Mesenchymal stem cell (in vitro differentiated cells and primary cell): ENCODE measurements at regions not wholly inside any gene's neighbourhood (a gene's known extent, or its start where the extent isn't known, plus 50 kb on each side); places are given as distances from the start of the nearest gene placed in this dataset.
"Not testable (repeated sequence)": the region's sequence is repeated elsewhere in the genome, so short reads cannot be mapped to it uniquely, and the experiment has no call there.

Experiments used
- DNase-seq: peaks from one replicate; pipeline ENCODE4 v3.0.0-alpha.2; 2013
- H2AFZ ChIP-seq: one replicate; pipeline ENCODE4 v1.6.1; 2013; ENCODE audit warnings: low read depth, mild to moderate bottlenecking, control low read depth, inconsistent platforms, low read length, moderate library complexity
- H2AK5ac ChIP-seq: 2 replicates; pipeline ENCODE4 v1.6.1; 2013; ENCODE audit warnings: low read length, moderate library complexity, mild to moderate bottlenecking, inconsistent platforms; ENCODE audit not compliant: severe bottlenecking
- H2BK120ac ChIP-seq: one replicate; pipeline ENCODE4 v1.6.1; 2013; ENCODE audit warnings: low read depth, mild to moderate bottlenecking, inconsistent platforms, low read length, moderate library complexity
- H2BK12ac ChIP-seq, 2 experiments: one replicate each; pipeline ENCODE4 v1.6.1; 2013; ENCODE audit warnings: inconsistent platforms in 2 of 2, low read length in 2 of 2, mild to moderate bottlenecking in 2 of 2, moderate library complexity in 2 of 2, control low read depth in 1 of 2
- H2BK15ac ChIP-seq: one replicate; pipeline ENCODE4 v1.6.1; 2013; ENCODE audit warnings: mild to moderate bottlenecking, low read depth, inconsistent platforms; ENCODE audit not compliant: poor library complexity, severe bottlenecking
- H2BK5ac ChIP-seq: 2 replicates; pipeline ENCODE4 v1.6.1; 2013; ENCODE audit warnings: low read depth, mild to moderate bottlenecking, low read length, control low read depth, inconsistent platforms; ENCODE audit not compliant: poor library complexity, severe bottlenecking
- H3K14ac ChIP-seq, 2 experiments: one replicate each; pipeline ENCODE4 v1.6.1; 2013; ENCODE audit warnings: inconsistent platforms in 2 of 2, low read length in 2 of 2, control low read depth in 1 of 2, mild to moderate bottlenecking in 1 of 2, moderate library complexity in 1 of 2
- H3K18ac ChIP-seq, 2 experiments: one replicate each; pipeline ENCODE4 v1.6.1; 2013; ENCODE audit warnings: inconsistent platforms in 2 of 2, low read length in 2 of 2, control low read depth in 1 of 2, low read depth in 1 of 2, mild to moderate bottlenecking in 1 of 2
- H3K23ac ChIP-seq, 2 experiments: one replicate each; pipeline ENCODE4 v1.6.1; 2013; ENCODE audit warnings: inconsistent platforms in 2 of 2, low read length in 2 of 2, mild to moderate bottlenecking in 2 of 2, moderate library complexity in 2 of 2, control low read depth in 1 of 2
- H3K27ac ChIP-seq: 2 replicates; pipeline ENCODE4 v1.5.1; 2013; ENCODE audit warnings: mild to moderate bottlenecking, moderate library complexity, low read length, control low read depth, inconsistent platforms; ENCODE audit not compliant: poor library complexity, severe bottlenecking
- H3K27me3 ChIP-seq, 2 experiments: 2 replicates each; pipeline versions ENCODE4 v1.6.1 to v1.7.0; 2013; ENCODE audit warnings: low read length in 2 of 2, mild to moderate bottlenecking in 2 of 2, moderate library complexity in 2 of 2, control low read depth in 1 of 2, inconsistent platforms in 1 of 2; ENCODE audit not compliant: control insufficient read depth in 1 of 2, insufficient read depth in 1 of 2
- H3K36me3 ChIP-seq, 2 experiments: 2 replicates each; pipeline versions ENCODE4 v1.6.1 to v1.7.0; 2013; ENCODE audit warnings: low read length in 2 of 2, control low read depth in 1 of 2, inconsistent platforms in 1 of 2, low read depth in 1 of 2, mild to moderate bottlenecking in 1 of 2; ENCODE audit not compliant: insufficient read depth in 2 of 2, control insufficient read depth in 1 of 2
- H3K4ac ChIP-seq, 2 experiments: one replicate each; pipeline ENCODE4 v1.6.1; 2013; ENCODE audit warnings: inconsistent platforms in 2 of 2, low read length in 2 of 2, mild to moderate bottlenecking in 2 of 2, moderate library complexity in 2 of 2, control low read depth in 1 of 2, low read depth in 1 of 2
- H3K4me1 ChIP-seq: 2 replicates; pipeline ENCODE4 v1.6.1; 2013; ENCODE audit warnings: low read depth, low read length, control low read depth; ENCODE audit not compliant: control insufficient read depth, insufficient read depth
- H3K4me2 ChIP-seq: 2 replicates; pipeline ENCODE4 v1.6.1; 2013; ENCODE audit warnings: low read length, mild to moderate bottlenecking, inconsistent platforms; ENCODE audit not compliant: poor library complexity, severe bottlenecking
- H3K4me3 ChIP-seq, 2 experiments: 2 replicates each; pipeline versions ENCODE4 v1.5.1 to v1.7.0; 2013; ENCODE audit warnings: low read length in 2 of 2, mild to moderate bottlenecking in 2 of 2, control low read depth in 1 of 2, low read depth in 1 of 2; ENCODE audit not compliant: insufficient read depth in 1 of 2
- H3K79me1 ChIP-seq: replicated peaks from 2 replicates; pipeline ENCODE4 v1.6.1; 2013; ENCODE audit warnings: mild to moderate bottlenecking, control low read depth, low read length, inconsistent platforms; ENCODE audit not compliant: poor library complexity, severe bottlenecking
- H3K9ac ChIP-seq: 2 replicates; pipeline ENCODE4 v1.7.0; 2013; ENCODE audit warnings: mild to moderate bottlenecking, low read length, moderate library complexity
- H3K9me3 ChIP-seq: 2 replicates; pipeline ENCODE4 v1.7.0; 2013; ENCODE audit warnings: mild to moderate bottlenecking, low read length; ENCODE audit not compliant: control insufficient read depth
- H4K8ac ChIP-seq: one replicate; pipeline ENCODE4 v1.6.1; 2013; ENCODE audit warnings: inconsistent platforms, mild to moderate bottlenecking, low read length, moderate library complexity
- H4K91ac ChIP-seq: one replicate; pipeline ENCODE4 v1.6.1; 2013; ENCODE audit warnings: mild to moderate bottlenecking, low read length, inconsistent platforms
- WGBS: methylation state at CpG from one replicate; pipeline ENCODE4 v1.1.7; 2013; ENCODE audit warnings: mixed read lengths; 5-methylcytosine and 5-hydroxymethylcytosine counted together

DNA sequence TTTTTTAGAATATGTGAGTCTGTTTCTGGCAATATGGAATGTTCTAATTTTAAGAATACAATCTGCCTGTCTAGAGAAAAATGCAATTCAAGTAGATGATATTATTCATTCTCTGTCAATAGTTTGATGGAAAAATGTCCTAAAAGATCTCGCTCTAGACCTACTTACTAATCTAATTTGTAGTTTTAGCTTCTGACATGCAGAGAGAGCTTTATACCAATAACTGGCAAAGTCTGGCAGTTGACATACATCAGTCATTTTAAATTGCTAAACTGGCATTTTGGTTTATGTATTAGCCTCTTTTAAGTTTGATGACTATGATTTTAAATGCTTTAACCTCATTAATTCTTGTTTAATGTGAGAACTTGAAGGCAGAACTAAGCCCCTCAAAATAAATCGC, 355.0 kb upstream of the CDH10 start:
- H3K36me3 ChIP-seq, result no peaks in the 10 kb centered on the region
- H3K23ac ChIP-seq, result no peak overlapping the region
- no peak overlapping the region for H3K4me3 ChIP-seq
- H3K4me1 ChIP-seq, result no peaks in the 10 kb centered on the region
- no peaks in the 10 kb centered on the region for H3K79me1 ChIP-seq
- no peak overlapping the region for H2BK5ac ChIP-seq
- DNase-seq, result no peak
- H3K4ac ChIP-seq, result no peak overlapping the region
- H3K4me2 ChIP-seq, result no peak overlapping the region
- H2BK15ac ChIP-seq, result no peak overlapping the region
- no peak overlapping the region for H4K91ac ChIP-seq
- no peak overlapping the region for H3K18ac ChIP-seq
- no peak overlapping the region for H3K9ac ChIP-seq
- no peak overlapping the region for H3K27ac ChIP-seq
- H3K27me3 ChIP-seq, result no peaks in the 10 kb centered on the region
- H2AK5ac ChIP-seq, result no peak overlapping the region
- H2AFZ ChIP-seq, result no peak overlapping the region
- H2BK120ac ChIP-seq, result no peak overlapping the region
- H3K9me3 ChIP-seq, result peaks cover 6% of the 10 kb centered on the region
- no peak overlapping the region for H4K8ac ChIP-seq
- no peak overlapping the region for H2BK12ac ChIP-seq
- 100% methylated on average over 1 of the region's 2 CpGs for WGBS
- H3K14ac ChIP-seq, result no peak overlapping the region

- no peak overlapping the region for H3K27ac ChIP-seq
- H3K4me3 ChIP-seq, result no peak overlapping the region
- no peak overlapping the region for H2AFZ ChIP-seq
- no peak overlapping the region for H4K8ac ChIP-seq
- no peak overlapping the region for H2BK5ac ChIP-seq
- H3K4me2 ChIP-seq, result no peak overlapping the region
- peaks cover 7% of the 10 kb centered on the region for H3K9me3 ChIP-seq
- no peak overlapping the region for H2AK5ac ChIP-seq
- no peak overlapping the region for H3K9ac ChIP-seq
- WGBS, result 75% methylated on average over 2 of the region's 2 CpGs
- no peak overlapping the region for H2BK12ac ChIP-seq
- H2BK15ac ChIP-seq, result no peak overlapping the region
- no peak overlapping the region for H3K23ac ChIP-seq
- no peaks in the 10 kb centered on the region for H3K27me3 ChIP-seq
- no peaks in the 10 kb centered on the region for H3K79me1 ChIP-seq
- H3K4me1 ChIP-seq, result no peaks in the 10 kb centered on the region
- H3K4ac ChIP-seq, result no peak overlapping the region
- no peaks in the 10 kb centered on the region for H3K36me3 ChIP-seq
- no peak for DNase-seq
- H2BK120ac ChIP-seq, result no peak overlapping the region
- H3K18ac ChIP-seq, result no peak overlapping the region
- no peak overlapping the region for H4K91ac ChIP-seq
- no peak overlapping the region for H3K14ac ChIP-seq
These were observed 353.9 kb upstream of the CDH10 start for GRCh38 chr5:24998641-24999040.

DNA sequence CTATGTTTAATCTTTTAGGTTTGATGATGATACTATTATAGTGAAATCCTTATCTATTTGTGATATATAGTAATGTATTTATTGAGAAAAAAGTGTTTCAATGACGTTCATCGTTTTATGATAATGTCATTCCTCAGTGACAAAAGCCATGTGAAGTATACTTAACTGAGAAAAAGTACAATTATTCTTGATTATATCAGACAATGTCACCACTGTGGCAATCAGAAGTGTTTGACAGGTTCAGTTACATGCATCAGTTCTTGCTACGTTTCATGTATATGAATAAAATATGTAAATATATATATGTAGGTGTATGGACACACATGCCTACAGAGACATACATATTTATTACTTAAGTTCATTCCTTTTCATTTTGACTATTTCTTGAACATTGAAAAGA, 341.5 kb upstream of the CDH10 start:
- Histone ChIP-seq H3K27ac (no peak overlapping the region), H2BK12ac (no peak overlapping the region), H3K4ac (no peak overlapping the region), H3K14ac (no peak overlapping the region), H3K4me3 (no peak overlapping the region), H3K36me3 (no peaks in the 10 kb centered on the region), H3K4me1 (no peaks in the 10 kb centered on the region), H3K27me3 (no peaks in the 10 kb centered on the region), H4K91ac (no peak overlapping the region), H2AFZ (no peak overlapping the region), H3K9ac (no peak overlapping the region), H2BK5ac (no peak overlapping the region), H3K23ac (no peak overlapping the region), H2BK15ac (no peak overlapping the region), H2BK120ac (no peak overlapping the region), H3K4me2 (no peak overlapping the region), H3K18ac (no peak overlapping the region), H3K9me3 (peaks cover 14% of the 10 kb centered on the region), H4K8ac (no peak overlapping the region), H3K79me1 (no peaks in the 10 kb centered on the region), H2AK5ac (no peak overlapping the region)
- WGBS, result no CpG with 5 or more reads among the region's 3 CpGs
- DNase-seq, result no peak

GRCh38 chr5:24978552-24978951, 333.8 kb upstream of the CDH10 start:
- not testable (repeated sequence) for H2BK120ac ChIP-seq, H3K36me3 ChIP-seq, H2AK5ac ChIP-seq

More at GRCh38 chr5:24978552-24978951, 333.8 kb upstream of the CDH10 start:
- H3K4me2 ChIP-seq, H4K91ac ChIP-seq, H2BK5ac ChIP-seq, H3K4me1 ChIP-seq, H3K4ac ChIP-seq, H2BK15ac ChIP-seq, H3K79me1 ChIP-seq, H2AFZ ChIP-seq, H3K23ac ChIP-seq, H3K4me3 ChIP-seq, H2BK12ac ChIP-seq, H3K14ac ChIP-seq, H3K9ac ChIP-seq, H3K9me3 ChIP-seq, H4K8ac ChIP-seq, H3K27ac ChIP-seq, H3K27me3 ChIP-seq, DNase-seq, H3K18ac ChIP-seq: not testable (repeated sequence)
- 95% methylated on average over 3 of the region's 3 CpGs for WGBS
